Mucosa of rectum (tissue), 2 donors: ENCODE measurements at regions not wholly inside any gene's neighbourhood (a gene's known extent, or its start where the extent isn't known, plus 50 kb on each side); places are given as distances from the start of the nearest gene placed in this dataset.

Source experiments
- H3K27ac ChIP-seq, 2 donors: one replicate each; pipeline ENCODE4 v1.7.0; 2013; ENCODE audit warnings: inconsistent platforms in 2 of 2, low read depth in 2 of 2, low read length in 2 of 2
- H3K27me3 ChIP-seq, 2 donors: one replicate each; pipeline ENCODE4 v1.7.0; 2013; ENCODE audit warnings: low read length in 2 of 2; ENCODE audit not compliant: control insufficient read depth in 2 of 2, insufficient read depth in 2 of 2
- H3K36me3 ChIP-seq, 2 donors: one replicate each; pipeline ENCODE4 v1.7.0; 2013; ENCODE audit warnings: low read length in 2 of 2; ENCODE audit not compliant: control insufficient read depth in 2 of 2, insufficient read depth in 2 of 2
- H3K4me1 ChIP-seq, 2 donors: one replicate each; pipeline ENCODE4 v1.7.0; 2013; ENCODE audit warnings: low read length in 2 of 2, mild to moderate bottlenecking in 1 of 2; ENCODE audit not compliant: control insufficient read depth in 2 of 2, insufficient read depth in 2 of 2
- H3K4me3 ChIP-seq, 2 donors: one replicate each; pipeline ENCODE4 v1.7.0; 2013; ENCODE audit warnings: low read length in 2 of 2
- H3K9ac ChIP-seq, 2 donors: one replicate each; pipeline ENCODE4 v1.7.0; 2013; ENCODE audit warnings: low read length in 2 of 2, low read depth in 1 of 2, mild to moderate bottlenecking in 1 of 2
- H3K9me3 ChIP-seq, 2 donors: one replicate each; pipeline ENCODE4 v1.7.0; 2013; ENCODE audit warnings: low read length in 2 of 2; ENCODE audit not compliant: control insufficient read depth in 2 of 2
- donor health status: healthy.
- donor health status: Normal muscosa, but diverticular disease.

DNA sequence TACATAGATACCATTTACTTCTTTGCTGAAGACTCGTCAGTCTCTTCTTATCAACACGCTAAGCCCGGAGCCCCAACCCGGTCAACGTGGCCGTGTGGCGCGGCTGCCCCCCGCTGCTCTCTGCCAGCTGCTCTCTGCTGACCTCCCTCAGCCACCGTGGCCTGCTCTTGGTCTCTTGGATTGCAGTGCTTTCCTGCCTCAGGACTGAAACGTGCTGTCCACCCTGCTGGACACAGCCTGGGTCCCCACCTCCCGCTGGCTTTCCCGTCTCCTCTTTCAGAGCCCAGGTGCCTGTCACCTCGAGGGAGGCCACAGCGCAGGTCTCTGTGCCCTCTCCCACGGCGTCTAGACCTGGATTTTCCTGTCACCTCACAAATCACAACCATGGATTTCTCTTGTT is 388.1 kb upstream of the B3GAT1 start:
- H3K9me3 ChIP-seq, result no peaks in the 10 kb centered on the region
- no peaks in the 10 kb centered on the region for H3K36me3 ChIP-seq
- no peak overlapping the region for H3K9ac ChIP-seq
- H3K4me3 ChIP-seq, result no peak overlapping the region
- H3K27ac ChIP-seq, result no peak overlapping the region
- no peaks in the 10 kb centered on the region for H3K27me3 ChIP-seq
- no peaks in the 10 kb centered on the region for H3K4me1 ChIP-seq

DNA sequence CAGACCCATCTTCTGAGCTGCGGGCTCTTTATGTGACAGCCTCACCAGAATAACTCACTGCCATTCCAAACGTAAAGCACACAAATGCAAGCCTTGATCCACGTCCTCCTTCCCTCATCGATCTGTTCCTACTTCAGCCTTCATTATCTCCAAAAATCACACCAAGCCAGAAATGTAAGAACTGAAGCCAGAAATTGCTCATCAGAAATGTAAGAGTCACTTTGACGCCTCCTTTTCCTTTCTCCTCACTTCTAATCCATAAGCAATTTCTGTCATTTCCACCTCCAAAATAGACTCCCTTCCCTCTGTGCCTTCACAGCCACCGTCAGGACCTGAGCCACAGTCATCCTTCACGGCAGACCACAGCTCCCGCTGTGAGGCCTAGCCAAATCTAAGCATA is 387.3 kb upstream of the B3GAT1 start:
- no peaks in the 10 kb centered on the region for H3K9me3 ChIP-seq
- no peak overlapping the region for H3K27ac ChIP-seq
- no peaks in the 10 kb centered on the region for H3K27me3 ChIP-seq
- no peak overlapping the region for H3K4me3 ChIP-seq
- no peaks in the 10 kb centered on the region for H3K36me3 ChIP-seq
- no peaks in the 10 kb centered on the region for H3K4me1 ChIP-seq
- no peak overlapping the region for H3K9ac ChIP-seq

DNA sequence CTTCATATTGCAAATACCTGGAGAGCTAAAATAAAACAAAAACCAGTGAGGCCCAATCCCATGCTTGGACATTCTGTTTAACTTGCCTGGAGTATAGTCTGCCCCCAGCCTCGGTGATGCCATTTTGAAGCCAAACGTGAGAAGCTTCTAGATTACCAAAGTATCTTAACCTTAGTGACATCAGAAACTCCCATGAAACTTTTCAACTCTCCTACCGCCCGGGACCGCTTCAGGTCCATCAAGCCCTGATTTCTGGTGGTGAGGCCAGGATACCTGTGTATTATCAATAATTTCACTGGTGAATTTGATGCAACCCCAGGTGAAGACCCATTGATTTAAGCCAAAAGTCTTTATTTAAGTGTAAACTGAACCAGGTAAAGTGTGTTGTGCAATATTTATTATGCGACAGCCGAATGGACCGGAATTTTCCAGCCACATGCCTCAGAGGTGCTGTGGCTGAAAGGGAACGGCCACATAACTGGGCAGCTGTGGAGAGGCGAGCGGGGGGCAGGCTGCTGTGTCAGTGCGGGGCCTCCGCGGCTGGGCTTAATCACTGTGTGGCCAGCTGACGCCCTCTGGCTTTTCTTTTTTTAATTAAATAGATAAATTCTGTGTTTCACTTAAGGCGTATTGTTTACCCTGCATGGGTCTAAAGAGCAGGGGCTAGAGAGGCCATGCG is 385.5 kb upstream of the B3GAT1 start:
- no peaks in the 10 kb centered on the region for H3K4me1 ChIP-seq
- no peak overlapping the region for H3K9ac ChIP-seq
- H3K27ac ChIP-seq, result no peak overlapping the region
- H3K4me3 ChIP-seq, result no peak overlapping the region
- H3K9me3 ChIP-seq, result no peaks in the 10 kb centered on the region
- H3K36me3 ChIP-seq, result no peaks in the 10 kb centered on the region
- no peaks in the 10 kb centered on the region for H3K27me3 ChIP-seq

DNA sequence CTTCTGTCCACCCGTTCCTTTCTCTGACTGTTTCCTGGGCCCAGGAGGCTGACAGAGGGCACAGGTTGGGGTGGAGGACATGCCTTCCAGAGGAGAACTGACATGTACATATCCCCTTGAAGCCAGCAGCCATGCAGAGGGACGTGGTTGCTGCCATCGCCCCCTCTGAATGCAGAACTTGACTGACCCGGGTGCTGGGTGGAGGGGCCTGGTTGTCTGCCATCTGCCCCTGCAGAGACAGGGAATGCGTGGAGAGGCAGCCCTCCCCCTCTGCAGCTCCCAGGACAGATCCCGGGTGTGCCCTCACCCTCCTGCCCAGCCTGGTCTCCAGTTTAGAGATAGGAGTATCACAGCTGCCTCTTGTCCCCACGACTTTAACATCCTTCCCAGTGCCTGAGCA is 383.0 kb upstream of the B3GAT1 start:
- H3K27ac ChIP-seq, result no peak overlapping the region
- no peaks in the 10 kb centered on the region for H3K36me3 ChIP-seq
- no peak overlapping the region for H3K4me3 ChIP-seq
- H3K9me3 ChIP-seq, result no peaks in the 10 kb centered on the region
- H3K9ac ChIP-seq, result no peak overlapping the region
- H3K27me3 ChIP-seq, result no peaks in the 10 kb centered on the region
- no peaks in the 10 kb centered on the region for H3K4me1 ChIP-seq

DNA sequence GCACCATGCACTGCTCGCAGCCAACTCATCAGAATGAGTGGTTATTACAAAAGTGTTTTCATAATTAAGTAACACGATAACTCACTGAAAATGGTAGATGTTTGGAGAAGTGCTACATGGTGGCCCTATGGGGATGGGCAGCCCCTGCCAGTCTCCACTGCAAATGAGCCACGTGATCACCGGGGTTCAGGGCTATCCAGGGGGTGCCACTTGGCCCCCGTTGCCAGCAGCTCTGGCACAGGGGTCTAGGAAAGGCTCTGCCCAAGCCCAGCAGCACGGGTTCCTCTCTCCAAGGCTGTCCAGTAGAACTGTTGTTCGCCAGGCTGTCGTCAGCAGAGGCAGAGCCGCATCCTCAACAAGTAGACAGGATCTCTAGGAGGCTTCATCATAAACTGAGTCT is 382.1 kb upstream of the B3GAT1 start:
- Histone ChIP-seq H3K36me3 (no peaks in the 10 kb centered on the region), H3K9ac (no peak overlapping the region), H3K4me3 (no peak overlapping the region), H3K9me3 (no peaks in the 10 kb centered on the region), H3K4me1 (no peaks in the 10 kb centered on the region), H3K27ac (no peak overlapping the region), H3K27me3 (no peaks in the 10 kb centered on the region)

DNA sequence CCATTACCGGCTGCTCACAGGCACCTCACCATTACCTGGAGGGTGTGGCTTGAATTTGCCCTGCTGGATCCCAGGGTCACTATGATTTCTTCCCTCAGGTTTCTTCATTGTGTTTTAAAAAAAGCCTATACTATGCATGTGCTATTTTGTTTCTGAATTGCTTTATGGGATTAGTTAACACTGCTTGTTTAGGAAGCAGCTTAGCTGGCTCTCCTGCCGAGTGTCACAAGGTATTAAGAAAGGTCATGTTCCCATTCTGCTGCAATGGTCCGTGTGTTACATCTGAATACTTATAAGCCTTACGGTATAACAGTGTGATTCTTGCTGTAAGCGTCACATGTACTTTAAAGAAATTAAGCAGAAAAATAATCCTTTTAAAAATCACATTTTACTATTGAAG is 380.6 kb upstream of the B3GAT1 start:
- Histone ChIP-seq H3K4me3 (no peak overlapping the region), H3K27me3 (no peaks in the 10 kb centered on the region), H3K9me3 (no peaks in the 10 kb centered on the region), H3K36me3 (no peaks in the 10 kb centered on the region), H3K9ac (no peak overlapping the region), H3K27ac (no peak overlapping the region), H3K4me1 (no peaks in the 10 kb centered on the region)

DNA sequence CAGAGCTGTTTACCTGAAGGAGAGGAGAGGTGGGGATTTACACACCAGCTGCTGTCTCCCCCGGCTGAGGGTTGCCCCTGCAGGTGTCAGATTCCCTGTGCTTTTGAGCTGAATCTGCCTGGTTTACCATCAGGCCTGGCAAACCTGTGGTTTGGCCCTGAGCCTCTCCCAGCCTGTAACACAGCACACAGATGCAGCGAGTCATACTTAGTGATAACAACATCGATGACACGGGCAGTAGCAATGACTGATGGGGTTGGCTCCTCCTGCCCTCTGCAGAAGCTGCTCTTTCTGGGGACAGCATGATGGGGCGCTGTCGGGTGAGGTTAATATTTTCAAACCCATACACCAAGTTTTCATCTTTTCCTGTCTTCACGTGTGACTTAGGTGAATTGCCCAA is 380.0 kb upstream of the B3GAT1 start:
- Histone ChIP-seq H3K27ac (no peak overlapping the region), H3K27me3 (no peaks in the 10 kb centered on the region), H3K4me3 (no peak overlapping the region), H3K36me3 (no peaks in the 10 kb centered on the region), H3K4me1 (no peaks in the 10 kb centered on the region), H3K9ac (no peak overlapping the region), H3K9me3 (no peaks in the 10 kb centered on the region)

DNA sequence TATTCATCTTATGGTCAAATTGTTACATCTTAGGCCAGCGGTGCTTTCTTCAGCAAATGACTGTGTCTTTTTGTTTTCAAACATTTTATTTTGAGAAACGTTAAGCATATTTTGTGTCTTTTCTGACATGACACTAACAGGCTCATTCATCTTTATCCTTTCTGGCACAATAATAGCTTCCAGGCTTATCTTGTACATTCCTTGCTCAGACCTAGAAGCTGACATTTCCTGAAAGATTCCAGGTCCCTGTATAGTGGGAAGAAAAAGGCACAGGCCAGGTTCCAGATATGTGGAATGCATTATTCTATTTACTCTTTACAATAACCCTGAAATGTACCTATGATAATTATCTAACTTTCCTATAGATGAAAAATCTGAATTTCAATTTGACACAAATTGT is 379.1 kb upstream of the B3GAT1 start:
- Histone ChIP-seq H3K9me3 (no peaks in the 10 kb centered on the region), H3K4me3 (no peak overlapping the region), H3K27ac (no peak overlapping the region), H3K36me3 (no peaks in the 10 kb centered on the region), H3K27me3 (no peaks in the 10 kb centered on the region), H3K4me1 (no peaks in the 10 kb centered on the region), H3K9ac (no peak overlapping the region)

DNA sequence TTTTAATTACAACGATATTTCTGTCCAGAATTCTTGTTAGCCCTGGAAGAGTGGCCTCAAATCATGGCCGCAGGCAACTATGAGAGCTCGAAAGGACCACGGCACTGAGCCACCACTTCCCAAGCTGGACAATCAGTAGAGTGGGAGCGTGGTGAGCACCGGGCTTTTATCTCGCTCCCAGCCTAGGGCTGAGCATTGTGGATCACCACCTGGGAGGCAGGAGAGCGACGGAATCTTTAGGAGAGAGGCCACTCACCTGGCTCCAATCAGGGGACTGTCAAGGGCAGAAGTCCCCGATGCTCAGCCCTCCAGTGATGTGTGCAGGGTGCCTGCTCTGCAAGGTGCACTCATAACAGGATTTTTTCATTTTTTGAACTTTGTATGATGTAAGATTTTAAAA is 377.1 kb upstream of the B3GAT1 start:
- Histone ChIP-seq H3K27me3 (no peaks in the 10 kb centered on the region), H3K9ac (no peak overlapping the region), H3K27ac (no peak overlapping the region), H3K4me3 (no peak overlapping the region), H3K9me3 (no peaks in the 10 kb centered on the region), H3K36me3 (no peaks in the 10 kb centered on the region), H3K4me1 (no peaks in the 10 kb centered on the region)

DNA sequence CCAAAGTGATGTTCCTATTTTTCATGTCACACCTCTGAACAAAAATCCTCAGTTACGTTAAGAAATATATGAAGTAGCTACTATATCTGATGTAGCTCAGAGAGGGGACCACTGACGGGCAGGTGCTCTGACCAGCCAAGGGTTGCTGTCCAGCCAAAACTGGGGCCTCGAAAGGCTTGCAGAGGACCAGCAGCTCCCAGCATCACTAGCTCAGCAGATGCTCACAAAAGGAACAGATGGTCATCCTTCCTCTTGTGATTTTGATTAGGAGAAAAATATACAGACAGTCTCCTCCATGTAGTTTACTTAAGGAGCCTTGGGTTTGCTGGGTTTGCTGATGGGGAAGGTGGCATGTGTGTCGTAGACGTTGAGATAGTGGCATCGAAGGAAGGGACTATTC is 374.6 kb upstream of the B3GAT1 start:
- Histone ChIP-seq H3K4me3 (no peak overlapping the region), H3K27ac (no peak overlapping the region), H3K36me3 (no peaks in the 10 kb centered on the region), H3K9me3 (no peaks in the 10 kb centered on the region), H3K4me1 (no peaks in the 10 kb centered on the region), H3K9ac (no peak overlapping the region), H3K27me3 (no peaks in the 10 kb centered on the region)
